ENCODE measurements at regions not wholly inside any gene's neighbourhood (a gene's known extent, or its start where the extent isn't known, plus 50 kb on each side); places are given as distances from the start of the nearest gene placed in this dataset.

DNA sequence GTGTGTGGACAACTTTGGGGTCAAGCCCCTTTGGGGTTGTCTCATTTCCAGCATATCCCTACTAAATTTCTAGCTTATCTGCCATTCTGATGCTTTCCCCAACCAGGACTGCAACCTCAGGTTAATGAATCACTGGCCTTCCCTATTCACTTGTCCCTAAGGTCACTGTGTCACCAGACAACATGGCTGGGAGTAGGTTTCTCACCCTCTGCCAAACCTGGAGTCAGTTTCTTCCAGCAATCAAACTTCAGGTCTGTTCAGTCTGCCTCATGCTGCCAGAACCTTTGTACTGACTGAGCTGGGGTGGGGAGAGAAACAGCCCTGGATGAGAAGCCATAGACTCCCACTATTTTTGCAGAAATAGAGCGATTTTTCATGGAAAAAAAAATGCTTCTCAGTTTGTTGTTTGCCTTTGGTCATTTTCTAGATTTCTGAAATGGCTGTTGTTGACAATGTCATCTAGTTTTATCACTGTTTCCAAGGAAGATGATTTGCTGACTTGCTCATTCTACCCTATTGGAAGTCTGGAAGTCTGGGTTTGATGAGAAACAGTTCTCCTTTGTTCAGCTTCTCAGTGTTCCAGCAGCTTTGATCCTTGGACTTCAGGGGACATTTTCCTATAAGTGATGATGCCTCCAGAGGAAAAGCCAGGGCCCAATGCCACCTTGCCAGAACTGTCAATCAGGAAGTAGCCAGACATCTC, 74.8 kb upstream of the IL12A start:
- Histone ChIP-seq H3K4me1 (ENCODE audit: insufficient read depth, low read length) (peaks cover 30% of the 10 kb centered on the region), H3K9me3 (ENCODE audit: low read depth, low read length) (no peaks in the 10 kb centered on the region), H3K27ac (ENCODE audit: low read depth, low read length) (peak overlapping the region; percentile 64), H3K4me2 (ENCODE audit: insufficient read depth, low read length) (peak overlapping the region; percentile 7), H3K79me2 (ENCODE audit: insufficient read depth, low read length) (no peaks in the 10 kb centered on the region), H2AFZ (ENCODE audit: low read length) (peak overlapping the region; percentile 47), H4K20me1 (ENCODE audit: insufficient read depth, low read length) (no peaks in the 10 kb centered on the region), H3K27me3 (ENCODE audit: insufficient read depth, low read length) (no peaks in the 10 kb centered on the region), H3K4me3 (ENCODE audit: insufficient read depth, low read length) (no peak overlapping the region), H3K36me3 (ENCODE audit: insufficient read depth, low read length) (no peaks in the 10 kb centered on the region)
- TF ChIP-seq, protein P1, sequence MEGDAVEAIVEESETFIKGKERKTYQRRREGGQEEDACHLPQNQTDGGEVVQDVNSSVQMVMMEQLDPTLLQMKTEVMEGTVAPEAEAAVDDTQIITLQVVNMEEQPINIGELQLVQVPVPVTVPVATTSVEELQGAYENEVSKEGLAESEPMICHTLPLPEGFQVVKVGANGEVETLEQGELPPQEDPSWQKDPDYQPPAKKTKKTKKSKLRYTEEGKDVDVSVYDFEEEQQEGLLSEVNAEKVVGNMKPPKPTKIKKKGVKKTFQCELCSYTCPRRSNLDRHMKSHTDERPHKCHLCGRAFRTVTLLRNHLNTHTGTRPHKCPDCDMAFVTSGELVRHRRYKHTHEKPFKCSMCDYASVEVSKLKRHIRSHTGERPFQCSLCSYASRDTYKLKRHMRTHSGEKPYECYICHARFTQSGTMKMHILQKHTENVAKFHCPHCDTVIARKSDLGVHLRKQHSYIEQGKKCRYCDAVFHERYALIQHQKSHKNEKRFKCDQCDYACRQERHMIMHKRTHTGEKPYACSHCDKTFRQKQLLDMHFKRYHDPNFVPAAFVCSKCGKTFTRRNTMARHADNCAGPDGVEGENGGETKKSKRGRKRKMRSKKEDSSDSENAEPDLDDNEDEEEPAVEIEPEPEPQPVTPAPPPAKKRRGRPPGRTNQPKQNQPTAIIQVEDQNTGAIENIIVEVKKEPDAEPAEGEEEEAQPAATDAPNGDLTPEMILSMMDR (IDR thresholded peaks at IDR 0.05; ENCODE audit: extremely low read depth, low read depth, low read length) = no peak
- DNase-seq (ENCODE audit: insufficient read length, low spot score, missing footprints) = no peak

DNA sequence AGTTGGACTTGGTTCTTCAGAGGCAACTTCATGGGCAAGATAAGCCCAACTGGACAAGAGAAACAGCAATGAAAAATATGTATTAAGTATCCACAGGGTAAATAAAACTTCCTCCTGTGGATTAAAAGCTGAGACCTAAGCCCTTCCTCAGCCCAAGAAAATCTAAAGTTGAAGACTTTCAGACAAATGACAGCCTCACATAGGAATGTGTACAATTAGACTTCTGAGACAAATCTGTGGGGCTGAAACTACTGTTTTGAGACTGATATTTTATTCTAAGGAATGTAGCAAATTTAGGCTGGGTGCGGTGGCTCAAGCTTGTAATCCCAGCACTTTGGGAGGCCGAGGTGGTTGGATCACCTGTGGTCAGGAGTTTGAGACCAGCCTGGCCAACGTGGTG, 74.2 kb upstream of the IL12A start:
- TF ChIP-seq, protein P1 (IDR thresholded peaks at IDR 0.05; ENCODE audit: extremely low read depth, low read depth, low read length) = no peak
- no peak for DNase-seq (ENCODE audit: insufficient read length, low spot score, missing footprints)

DNA sequence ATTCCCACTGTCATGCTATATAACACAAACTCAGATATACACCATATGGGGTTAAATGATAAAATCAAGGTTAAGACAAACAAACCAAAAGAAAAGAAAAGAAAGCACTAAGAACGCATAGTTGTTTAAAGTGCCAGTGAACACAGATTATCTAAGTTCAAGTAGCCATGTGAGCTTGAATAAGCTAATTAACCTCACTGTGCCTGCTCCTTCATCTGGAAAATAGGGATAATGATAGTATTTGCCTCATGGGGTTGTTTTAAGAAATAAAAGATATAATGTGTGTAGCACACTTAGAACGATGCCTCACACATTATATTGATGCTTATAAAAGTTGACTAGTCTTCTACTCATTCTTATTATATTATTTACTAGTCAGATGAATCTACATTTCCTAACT, 72.6 kb upstream of the IL12A start:
- H4K20me1 ChIP-seq (ENCODE audit: insufficient read depth, low read length) = no peaks in the 10 kb centered on the region
- DNase-seq (ENCODE audit: insufficient read length, low spot score, missing footprints) = no peak
- TF ChIP-seq, protein P1 (IDR thresholded peaks at IDR 0.05; ENCODE audit: extremely low read depth, low read depth, low read length) = no peak
- H3K79me2 ChIP-seq (ENCODE audit: insufficient read depth, low read length) = no peaks in the 10 kb centered on the region
- H3K4me3 ChIP-seq (ENCODE audit: insufficient read depth, low read length) = no peak overlapping the region
- no peak overlapping the region for H2AFZ ChIP-seq (ENCODE audit: low read length)
- no peak overlapping the region for H3K27ac ChIP-seq (ENCODE audit: low read depth, low read length)
- H3K9me3 ChIP-seq (ENCODE audit: low read depth, low read length) = no peaks in the 10 kb centered on the region
- no peaks in the 10 kb centered on the region for H3K27me3 ChIP-seq (ENCODE audit: insufficient read depth, low read length)
- H3K36me3 ChIP-seq (ENCODE audit: insufficient read depth, low read length) = no peaks in the 10 kb centered on the region
- H3K4me2 ChIP-seq (ENCODE audit: insufficient read depth, low read length) = no peak overlapping the region
- peaks cover 32% of the 10 kb centered on the region for H3K4me1 ChIP-seq (ENCODE audit: insufficient read depth, low read length)

More for the DNA sequence above, 74.2 kb upstream of the IL12A start:
- no peaks in the 10 kb centered on the region for H4K20me1 ChIP-seq (ENCODE audit: insufficient read depth, low read length)
- H2AFZ ChIP-seq (ENCODE audit: low read length) = peak overlapping the region; percentile 47
- no peaks in the 10 kb centered on the region for H3K36me3 ChIP-seq (ENCODE audit: insufficient read depth, low read length)
- H3K27ac ChIP-seq (ENCODE audit: low read depth, low read length) = peak overlapping the region; percentile 64
- H3K4me2 ChIP-seq (ENCODE audit: insufficient read depth, low read length) = peak overlapping the region; percentile 7
- H3K79me2 ChIP-seq (ENCODE audit: insufficient read depth, low read length) = no peaks in the 10 kb centered on the region
- H3K9me3 ChIP-seq (ENCODE audit: low read depth, low read length) = no peaks in the 10 kb centered on the region
- peaks cover 30% of the 10 kb centered on the region for H3K4me1 ChIP-seq (ENCODE audit: insufficient read depth, low read length)
- H3K4me3 ChIP-seq (ENCODE audit: insufficient read depth, low read length) = no peak overlapping the region
- no peaks in the 10 kb centered on the region for H3K27me3 ChIP-seq (ENCODE audit: insufficient read depth, low read length)

DNA sequence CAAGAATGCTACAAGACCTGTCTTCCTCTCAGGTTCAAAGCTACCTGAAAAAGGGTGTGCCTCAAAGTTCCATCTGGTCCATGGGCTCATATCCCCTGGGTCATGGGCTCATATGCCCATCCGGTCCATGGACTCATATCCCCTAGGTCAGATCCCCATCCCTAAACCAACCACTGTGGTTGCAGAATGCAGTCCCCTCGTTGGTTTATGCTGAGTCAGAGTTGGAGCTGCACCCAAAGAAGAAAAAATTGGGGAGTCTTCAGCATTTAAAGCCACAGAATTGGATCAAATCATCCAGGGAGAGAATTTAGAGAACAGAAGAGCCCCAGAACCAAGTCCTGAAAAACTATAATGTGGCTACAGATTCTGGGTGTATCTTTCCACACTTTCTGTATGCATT, 71.5 kb upstream of the IL12A start:
- no peaks in the 10 kb centered on the region for H3K9me3 ChIP-seq (ENCODE audit: low read depth, low read length)
- no peak overlapping the region for H3K27ac ChIP-seq (ENCODE audit: low read depth, low read length)
- no peak overlapping the region for H2AFZ ChIP-seq (ENCODE audit: low read length)
- DNase-seq (ENCODE audit: insufficient read length, low spot score, missing footprints) = no peak
- H3K27me3 ChIP-seq (ENCODE audit: insufficient read depth, low read length) = no peaks in the 10 kb centered on the region
- H3K4me2 ChIP-seq (ENCODE audit: insufficient read depth, low read length) = no peak overlapping the region
- TF ChIP-seq, protein P1 (IDR thresholded peaks at IDR 0.05; ENCODE audit: extremely low read depth, low read depth, low read length) = no peak
- no peak overlapping the region for H3K4me3 ChIP-seq (ENCODE audit: insufficient read depth, low read length)
- H4K20me1 ChIP-seq (ENCODE audit: insufficient read depth, low read length) = no peaks in the 10 kb centered on the region
- H3K36me3 ChIP-seq (ENCODE audit: insufficient read depth, low read length) = no peaks in the 10 kb centered on the region
- H3K79me2 ChIP-seq (ENCODE audit: insufficient read depth, low read length) = no peaks in the 10 kb centered on the region
- peaks cover 23% of the 10 kb centered on the region for H3K4me1 ChIP-seq (ENCODE audit: insufficient read depth, low read length)

All from osteoblast (primary cell).